NCI-H1930 (cell line): ENCODE measurements at regions not wholly inside any gene's neighbourhood (a gene's known extent, or its start where the extent isn't known, plus 50 kb on each side); places are given as distances from the start of the nearest gene placed in this dataset.
"Not testable (repeated sequence)": the region's sequence is repeated elsewhere in the genome, so short reads cannot be mapped to it uniquely, and the experiment has no call there.

Source experiments
- DNase-seq, 2 experiments: peaks; one replicate each; lab custom pipeline; 2025; lab: John Stamatoyannopoulos, UW

GRCh38 chr2:216987252-216987821 lies 127.5 kb upstream of the TNP1 start:
- no peak for DNase-seq

- peak; percentile 60 to 85 for DNase-seq
Observed at GRCh38 chr2:216985658-216986141, 125.8 kb upstream of the TNP1 start.

GRCh38 chr2:216984937-216985336 lies 125.1 kb upstream of the TNP1 start:
- no peak for DNase-seq

GRCh38 chr2:216981951-216982350 lies 122.1 kb upstream of the TNP1 start:
- not testable (repeated sequence) for DNase-seq

GRCh38 chr2:216980510-216980909 lies 120.6 kb upstream of the TNP1 start:
- not testable (repeated sequence) for DNase-seq

- DNase-seq, result no peak
Observed at GRCh38 chr2:216974321-216975302, 114.7 kb upstream of the TNP1 start.

GRCh38 chr2:216971593-216971992 lies 111.7 kb upstream of the TNP1 start:
- no peak for DNase-seq

- no peak for DNase-seq
Observed at GRCh38 chr2:216970359-216970915, 110.6 kb upstream of the TNP1 start.

GRCh38 chr2:216967889-216968288 lies 108.0 kb upstream of the TNP1 start:
- DNase-seq, result no peak

- DNase-seq, result no peak
Observed at GRCh38 chr2:216960671-216961268, 100.9 kb upstream of the TNP1 start.

- DNase-seq, result no peak
Observed at GRCh38 chr2:216959433-216959832, 99.6 kb upstream of the TNP1 start.

- DNase-seq, result no peak
Observed at GRCh38 chr2:216956820-216957493, 97.1 kb upstream of the TNP1 start.

GRCh38 chr2:216951171-216951570 lies 91.3 kb upstream of the TNP1 start:
- DNase-seq, result no peak

GRCh38 chr2:216950547-216950946 lies 90.7 kb upstream of the TNP1 start:
- DNase-seq, result no peak

GRCh38 chr2:216949700-216950413 lies 90.0 kb upstream of the TNP1 start:
- DNase-seq, result no peak

- DNase-seq, result no peak
Observed at GRCh38 chr2:216947055-216947454, 87.2 kb upstream of the TNP1 start.

- no peak for DNase-seq
Observed at GRCh38 chr2:216944733-216945132, 84.9 kb upstream of the TNP1 start.

- no peak for DNase-seq
Observed at GRCh38 chr2:216943109-216943508, 83.2 kb upstream of the TNP1 start.

GRCh38 chr2:216942465-216942864 lies 82.6 kb upstream of the TNP1 start:
- DNase-seq, result no peak

GRCh38 chr2:216942016-216942415 lies 82.2 kb upstream of the TNP1 start:
- DNase-seq, result no peak

GRCh38 chr2:216936954-216937357 lies 77.1 kb upstream of the TNP1 start:
- no peak for DNase-seq
